Mononuclear cell (primary cell): ENCODE measurements at regions not wholly inside any gene's neighbourhood (a gene's known extent, or its start where the extent isn't known, plus 50 kb on each side); places are given as distances from the start of the nearest gene placed in this dataset.
"Not testable (repeated sequence)": the region's sequence is repeated elsewhere in the genome, so short reads cannot be mapped to it uniquely, and the experiment has no call there.

Source experiments
- H3K27me3 ChIP-seq: 2 replicates; pipeline ENCODE4 v1.6.0; 2011; ENCODE audit warnings: low read length, control low read depth; ENCODE audit not compliant: insufficient read depth
- H3K4me1 ChIP-seq: 2 replicates; pipeline ENCODE4 v1.5.1; 2011; ENCODE audit warnings: mild to moderate bottlenecking, low read length, control low read depth; ENCODE audit not compliant: insufficient read depth
- H3K4me3 ChIP-seq: 2 replicates; pipeline ENCODE4 v1.5.1; 2011; ENCODE audit warnings: mild to moderate bottlenecking, low read length, moderate library complexity
- H3K9me3 ChIP-seq: 2 replicates; pipeline ENCODE4 v1.5.1; 2011; ENCODE audit warnings: low read depth, mild to moderate bottlenecking, control low read depth, low read length

- Histone ChIP-seq H3K4me1 (no peaks in the 10 kb centered on the region), H3K4me3 (no peak overlapping the region), H3K9me3 (no peaks in the 10 kb centered on the region), H3K27me3 (no peaks in the 10 kb centered on the region)
Observed at GRCh38 chr1:208975456-208975855, 608.1 kb upstream of the CAMK1G start.

- Histone ChIP-seq H3K27me3 (no peaks in the 10 kb centered on the region), H3K9me3 (no peaks in the 10 kb centered on the region), H3K4me1 (no peaks in the 10 kb centered on the region), H3K4me3 (no peak overlapping the region)
Observed at GRCh38 chr1:208977012-208977411, 606.5 kb upstream of the CAMK1G start.

- H3K27me3 ChIP-seq: no peaks in the 10 kb centered on the region
- H3K4me1 ChIP-seq: no peaks in the 10 kb centered on the region
- H3K9me3 ChIP-seq: no peaks in the 10 kb centered on the region
- H3K4me3 ChIP-seq: no peak overlapping the region
Observed at GRCh38 chr1:208977638-208978256, 605.8 kb upstream of the CAMK1G start.

- Histone ChIP-seq H3K4me1 (no peaks in the 10 kb centered on the region), H3K4me3 (no peak overlapping the region)
Observed at GRCh38 chr1:208979776-208980175, 603.7 kb upstream of the CAMK1G start.

GRCh38 chr1:208980605-208981004 is 602.9 kb upstream of the CAMK1G start:
- Histone ChIP-seq H3K9me3 (no peaks in the 10 kb centered on the region), H3K4me1 (no peaks in the 10 kb centered on the region), H3K4me3 (no peak overlapping the region), H3K27me3 (no peaks in the 10 kb centered on the region)

More at GRCh38 chr1:208979776-208980175, 603.7 kb upstream of the CAMK1G start:
- H3K27me3 ChIP-seq: no peaks in the 10 kb centered on the region
- H3K9me3 ChIP-seq: no peaks in the 10 kb centered on the region

GRCh38 chr1:208985231-208985630 is 598.3 kb upstream of the CAMK1G start:
- Histone ChIP-seq H3K27me3 (no peaks in the 10 kb centered on the region), H3K4me3 (no peak overlapping the region), H3K4me1 (peaks cover 9% of the 10 kb centered on the region), H3K9me3 (no peaks in the 10 kb centered on the region)

- H3K27me3 ChIP-seq: no peaks in the 10 kb centered on the region
- peaks cover 9% of the 10 kb centered on the region for H3K4me1 ChIP-seq
- peak overlapping the region; percentile 20 for H3K4me3 ChIP-seq
- no peaks in the 10 kb centered on the region for H3K9me3 ChIP-seq
Observed at GRCh38 chr1:208988811-208989222, 594.7 kb upstream of the CAMK1G start.

- no peaks in the 10 kb centered on the region for H3K9me3 ChIP-seq
- H3K4me1 ChIP-seq: peaks cover 9% of the 10 kb centered on the region
- no peaks in the 10 kb centered on the region for H3K27me3 ChIP-seq
- H3K4me3 ChIP-seq: no peak overlapping the region
Observed at GRCh38 chr1:208990456-208990855, 593.1 kb upstream of the CAMK1G start.

GRCh38 chr1:208997053-208997452 is 586.5 kb upstream of the CAMK1G start:
- H3K4me3 ChIP-seq, H3K9me3 ChIP-seq, H3K4me1 ChIP-seq, H3K27me3 ChIP-seq: not testable (repeated sequence)

- Histone ChIP-seq H3K27me3 (no peaks in the 10 kb centered on the region), H3K9me3 (no peaks in the 10 kb centered on the region), H3K4me3 (no peak overlapping the region), H3K4me1 (no peaks in the 10 kb centered on the region)
Observed at GRCh38 chr1:208997726-208998312, 585.7 kb upstream of the CAMK1G start.

GRCh38 chr1:209008586-209008985 is 574.9 kb upstream of the CAMK1G start:
- H3K9me3 ChIP-seq: no peaks in the 10 kb centered on the region
- no peaks in the 10 kb centered on the region for H3K27me3 ChIP-seq

GRCh38 chr1:209010475-209011230 is 572.9 kb upstream of the CAMK1G start:
- Histone ChIP-seq H3K4me3 (no peak overlapping the region), H3K9me3 (no peaks in the 10 kb centered on the region), H3K27me3 (no peaks in the 10 kb centered on the region), H3K4me1 (no peaks in the 10 kb centered on the region)

More at GRCh38 chr1:209008586-209008985, 574.9 kb upstream of the CAMK1G start:
- Histone ChIP-seq H3K4me3 (no peak overlapping the region), H3K4me1 (no peaks in the 10 kb centered on the region)

GRCh38 chr1:209012443-209013196 is 570.9 kb upstream of the CAMK1G start:
- Histone ChIP-seq H3K4me1 (no peaks in the 10 kb centered on the region), H3K4me3 (no peak overlapping the region), H3K9me3 (peaks cover 4% of the 10 kb centered on the region), H3K27me3 (no peaks in the 10 kb centered on the region)

GRCh38 chr1:209015092-209015491 is 568.4 kb upstream of the CAMK1G start:
- no peak overlapping the region for H3K4me3 ChIP-seq
- peaks cover 4% of the 10 kb centered on the region for H3K9me3 ChIP-seq
- no peaks in the 10 kb centered on the region for H3K4me1 ChIP-seq
- H3K27me3 ChIP-seq: no peaks in the 10 kb centered on the region

- no peaks in the 10 kb centered on the region for H3K27me3 ChIP-seq
- no peak overlapping the region for H3K4me3 ChIP-seq
- peaks cover 4% of the 10 kb centered on the region for H3K9me3 ChIP-seq
- H3K4me1 ChIP-seq: no peaks in the 10 kb centered on the region
Observed at GRCh38 chr1:209021622-209022021, 561.9 kb upstream of the CAMK1G start.
